ENCODE measurements at regions not wholly inside any gene's neighbourhood (a gene's known extent, or its start where the extent isn't known, plus 50 kb on each side); places are given as distances from the start of the nearest gene placed in this dataset.

DNA sequence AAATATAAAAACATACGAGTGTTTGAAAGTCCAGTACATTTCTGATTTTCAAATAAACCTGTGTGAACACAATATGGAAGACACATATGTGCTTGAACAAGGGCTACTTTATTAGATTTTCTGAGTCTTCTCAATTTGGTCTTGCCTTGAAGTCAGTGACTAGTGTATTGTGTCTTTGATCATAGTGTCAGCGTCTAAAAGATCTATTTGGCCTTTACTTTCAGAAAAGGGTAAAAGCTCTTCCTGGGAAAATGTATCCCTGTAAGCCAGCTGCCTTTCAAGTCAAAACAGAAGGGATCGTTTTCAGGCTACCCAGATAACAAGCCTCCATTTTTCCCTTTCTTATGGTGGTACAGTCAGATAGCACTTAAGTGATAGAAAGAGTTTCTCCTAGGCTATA lies 471.9 kb downstream of the CMPK2 start:
- Histone ChIP-seq H3K4me1 (no peaks in the 10 kb centered on the region), H3K9me3 (peaks cover 0 to 5% (median 5%) of the 10 kb centered on the region in 3 donors), H3K27me3 (no peaks in the 10 kb centered on the region), H3K4me3 (no peak overlapping the region), H3K36me3 (no peaks in the 10 kb centered on the region), H3K27ac (no peak overlapping the region)
- no peak for TF ChIP-seq POLR2A (IDR thresholded peaks at IDR 0.05)
- TF ChIP-seq, protein P1, sequence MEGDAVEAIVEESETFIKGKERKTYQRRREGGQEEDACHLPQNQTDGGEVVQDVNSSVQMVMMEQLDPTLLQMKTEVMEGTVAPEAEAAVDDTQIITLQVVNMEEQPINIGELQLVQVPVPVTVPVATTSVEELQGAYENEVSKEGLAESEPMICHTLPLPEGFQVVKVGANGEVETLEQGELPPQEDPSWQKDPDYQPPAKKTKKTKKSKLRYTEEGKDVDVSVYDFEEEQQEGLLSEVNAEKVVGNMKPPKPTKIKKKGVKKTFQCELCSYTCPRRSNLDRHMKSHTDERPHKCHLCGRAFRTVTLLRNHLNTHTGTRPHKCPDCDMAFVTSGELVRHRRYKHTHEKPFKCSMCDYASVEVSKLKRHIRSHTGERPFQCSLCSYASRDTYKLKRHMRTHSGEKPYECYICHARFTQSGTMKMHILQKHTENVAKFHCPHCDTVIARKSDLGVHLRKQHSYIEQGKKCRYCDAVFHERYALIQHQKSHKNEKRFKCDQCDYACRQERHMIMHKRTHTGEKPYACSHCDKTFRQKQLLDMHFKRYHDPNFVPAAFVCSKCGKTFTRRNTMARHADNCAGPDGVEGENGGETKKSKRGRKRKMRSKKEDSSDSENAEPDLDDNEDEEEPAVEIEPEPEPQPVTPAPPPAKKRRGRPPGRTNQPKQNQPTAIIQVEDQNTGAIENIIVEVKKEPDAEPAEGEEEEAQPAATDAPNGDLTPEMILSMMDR (IDR thresholded peaks at IDR 0.05), result no peak
- DNase-seq, result no peak
- WGBS, 2 donors, result 37 to 44% methylated on average over 3 of the region's 3 CpGs
- intact Hi-C loops (cut with DNase I), result no loop called here

DNA sequence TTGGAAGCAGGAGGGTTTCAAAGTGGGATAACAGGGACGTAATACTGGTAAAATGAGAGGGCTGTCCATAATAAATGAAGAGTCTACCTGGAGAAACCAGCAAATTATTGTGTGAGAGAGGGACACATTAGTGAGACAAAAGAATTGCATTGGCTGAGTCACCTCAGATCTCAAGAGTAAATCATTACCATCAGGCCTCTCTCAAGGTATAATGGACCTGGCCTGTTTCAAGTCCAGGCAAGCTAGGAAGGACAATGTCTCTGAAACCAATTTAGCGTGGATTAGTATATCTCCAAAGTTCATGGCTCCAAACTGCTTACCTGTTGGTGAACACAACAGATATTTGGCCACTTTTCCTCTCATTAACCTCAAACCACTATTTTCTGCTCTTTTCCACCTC lies 471.4 kb downstream of the CMPK2 start:
- Histone ChIP-seq H3K9me3 (peaks cover 0 to 5% (median 3%) of the 10 kb centered on the region in 3 donors), H3K4me1 (no peaks in the 10 kb centered on the region), H3K4me3 (no peak overlapping the region), H3K27ac (no peak overlapping the region), H3K36me3 (no peaks in the 10 kb centered on the region), H3K27me3 (no peaks in the 10 kb centered on the region)
- WGBS, 2 donors, result 58 to 59% methylated on average over 2 of the region's 2 CpGs
- TF ChIP-seq, protein P1 (IDR thresholded peaks at IDR 0.05), result no peak
- TF ChIP-seq POLR2A (IDR thresholded peaks at IDR 0.05), result no peak
- intact Hi-C loops (cut with DNase I), result no loop called here
- DNase-seq, result no peak

DNA sequence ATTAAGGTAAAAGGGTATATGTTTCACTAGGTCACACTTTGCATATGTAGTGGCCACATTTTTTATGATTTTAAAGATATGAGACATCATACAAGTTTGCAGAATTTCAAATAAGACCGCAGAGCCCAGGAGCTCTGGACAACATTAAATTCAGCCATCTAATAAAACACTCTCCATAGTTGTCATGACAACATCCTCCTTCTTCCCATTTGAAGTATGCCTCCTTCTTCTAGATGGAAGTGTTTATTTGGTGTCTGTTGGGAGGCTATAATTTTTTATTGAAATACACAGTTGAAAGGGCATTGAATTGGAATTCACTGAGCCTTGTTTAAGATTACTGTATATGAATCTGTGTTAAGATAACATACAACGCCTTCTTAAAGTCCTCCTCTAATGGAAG lies 467.3 kb downstream of the CMPK2 start:
- Histone ChIP-seq H3K9me3 (no peaks in the 10 kb centered on the region), H3K4me1 (no peaks in the 10 kb centered on the region), H3K27me3 (no peaks in the 10 kb centered on the region), H3K36me3 (no peaks in the 10 kb centered on the region), H3K27ac (no peak overlapping the region), H3K4me3 (no peak overlapping the region)
- WGBS, 2 donors, result 76 to 80% methylated on average over 2 of the region's 2 CpGs
- no peak for DNase-seq
- TF ChIP-seq POLR2A (IDR thresholded peaks at IDR 0.05), result no peak
- TF ChIP-seq, protein P1 (IDR thresholded peaks at IDR 0.05), result no peak
- intact Hi-C loops (cut with DNase I), result no loop called here

DNA sequence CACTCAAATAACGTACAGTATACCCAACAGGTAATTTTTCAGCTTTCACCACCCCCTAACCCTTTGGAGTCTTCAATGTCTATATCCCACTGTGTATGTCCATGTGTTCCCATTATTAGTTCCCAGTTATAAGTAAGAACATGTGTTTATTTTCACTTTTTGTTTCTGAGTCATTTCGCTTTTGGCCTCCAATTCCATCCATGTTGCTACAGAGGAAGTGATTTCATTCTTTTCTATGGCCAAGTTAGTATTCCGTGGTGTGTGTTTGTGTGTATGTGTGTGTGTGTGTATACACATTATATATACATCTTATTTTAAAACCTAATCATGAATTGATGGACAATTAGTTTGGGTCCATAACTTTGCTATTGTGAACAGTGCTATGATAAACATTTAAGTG lies 464.4 kb downstream of the CMPK2 start:
- Histone ChIP-seq H3K27ac (no peak overlapping the region), H3K4me3 (no peak overlapping the region), H3K4me1 (no peaks in the 10 kb centered on the region), H3K36me3 (no peaks in the 10 kb centered on the region), H3K9me3 (no peaks in the 10 kb centered on the region), H3K27me3 (no peaks in the 10 kb centered on the region)
- intact Hi-C loops (cut with DNase I), result no loop called here
- DNase-seq, result no peak
- WGBS, 2 donors, result 46 to 74% methylated on average over 3 of the region's 3 CpGs
- TF ChIP-seq, protein P1 (IDR thresholded peaks at IDR 0.05), result no peak
- no peak for TF ChIP-seq POLR2A (IDR thresholded peaks at IDR 0.05)

DNA sequence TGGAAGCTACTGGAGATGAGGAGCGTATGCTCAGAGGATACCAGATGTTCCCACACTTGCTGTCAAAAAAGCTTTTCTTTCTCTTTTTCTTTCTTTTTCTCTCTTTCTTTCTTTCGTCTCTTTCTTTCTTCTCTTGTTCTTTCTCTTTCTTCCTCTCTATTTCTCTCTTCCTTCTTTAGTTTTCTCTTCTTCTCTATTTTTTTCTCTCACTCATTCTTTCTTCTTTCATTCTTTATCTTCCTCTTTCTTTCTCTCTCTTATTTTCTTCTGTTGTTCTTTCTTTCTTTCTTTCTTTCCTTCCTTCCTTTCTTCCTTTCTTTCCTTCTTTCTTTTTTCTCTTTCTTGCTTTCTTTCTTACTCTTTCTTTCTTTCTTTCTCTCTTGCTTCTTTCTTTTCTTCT lies 457.6 kb downstream of the CMPK2 start:
- DNase-seq, result no peak
- Histone ChIP-seq H3K9me3 (no peaks in the 10 kb centered on the region), H3K36me3 (no peaks in the 10 kb centered on the region), H3K4me1 (no peaks in the 10 kb centered on the region), H3K4me3 (no peak overlapping the region), H3K27me3 (no peaks in the 10 kb centered on the region), H3K27ac (no peak overlapping the region)
- intact Hi-C loops (cut with DNase I), result no loop called here
- 64 to 77% methylated on average over 2 of the region's 2 CpGs for WGBS, 2 donors
- no peak for TF ChIP-seq POLR2A (IDR thresholded peaks at IDR 0.05)
- TF ChIP-seq, protein P1 (IDR thresholded peaks at IDR 0.05), result no peak

Measured in esophagus squamous epithelium (tissue), 5 donors.